PFSK-1 (cell line): ENCODE measurements at regions not wholly inside any gene's neighbourhood (a gene's known extent, or its start where the extent isn't known, plus 50 kb on each side); places are given as distances from the start of the nearest gene placed in this dataset.

Experiments
- FOXP2 ChIP-seq: optimal IDR thresholded peaks from 2 replicates; pipeline ENCODE3; 2011; ENCODE audit warnings: borderline replicate concordance, control low read depth, inconsistent platforms; ENCODE audit not compliant: insufficient read depth; ENCODE audit errors: extremely low read length, extremely low read depth
- POLR2AphosphoS5 ChIP-seq: IDR thresholded peaks from 2 replicates; pipeline ENCODE4 v1.6.1; 2012; ENCODE audit warnings: low read depth, mild to moderate bottlenecking, control low read depth, low read length, moderate library complexity
- SIN3A ChIP-seq: IDR thresholded peaks from 2 replicates; pipeline ENCODE4 v1.6.1; 2012; ENCODE audit warnings: mild to moderate bottlenecking, low read length, moderate library complexity, borderline replicate concordance; ENCODE audit not compliant: insufficient read depth
- TAF1 ChIP-seq: IDR thresholded peaks from 2 replicates; pipeline ENCODE4 v1.6.1; 2012; ENCODE audit warnings: low read length, control low read depth, borderline replicate concordance; ENCODE audit not compliant: insufficient read depth
- TF ChIP-seq, protein P1 (sequence below), 2 experiments: IDR thresholded peaks; 2 replicates each; pipeline versions ENCODE4 v1.6.1 to v1.8.0; 2011 to 2012; ENCODE audit warnings: low read depth in 2 of 2, low read length in 2 of 2, control low read depth in 1 of 2, inconsistent platforms in 1 of 2, mild to moderate bottlenecking in 1 of 2, moderate library complexity in 1 of 2; ENCODE audit not compliant: insufficient read depth in 1 of 2

DNA sequence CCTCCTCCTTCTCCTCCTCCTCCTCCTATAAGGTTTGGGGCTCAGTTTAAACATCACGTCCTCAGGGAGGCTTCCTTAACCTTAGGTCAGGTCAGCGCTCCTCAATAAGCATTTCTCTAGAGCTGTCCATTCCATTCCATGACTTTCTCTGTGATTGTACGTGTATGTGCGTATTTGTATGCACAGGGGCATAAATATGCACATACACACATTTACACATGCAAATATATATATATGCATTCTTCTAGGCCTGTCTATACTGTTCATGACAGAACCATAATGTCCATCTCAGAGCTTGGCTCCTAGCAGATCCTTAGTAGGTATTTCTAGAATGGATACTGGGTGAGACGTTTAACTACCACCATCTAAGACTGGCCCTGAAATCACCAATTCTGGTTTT is 258.6 kb downstream of the STIM2 start:
- TF ChIP-seq FOXP2 = no peak
- no peak for TF ChIP-seq SIN3A
- TF ChIP-seq, protein P1, sequence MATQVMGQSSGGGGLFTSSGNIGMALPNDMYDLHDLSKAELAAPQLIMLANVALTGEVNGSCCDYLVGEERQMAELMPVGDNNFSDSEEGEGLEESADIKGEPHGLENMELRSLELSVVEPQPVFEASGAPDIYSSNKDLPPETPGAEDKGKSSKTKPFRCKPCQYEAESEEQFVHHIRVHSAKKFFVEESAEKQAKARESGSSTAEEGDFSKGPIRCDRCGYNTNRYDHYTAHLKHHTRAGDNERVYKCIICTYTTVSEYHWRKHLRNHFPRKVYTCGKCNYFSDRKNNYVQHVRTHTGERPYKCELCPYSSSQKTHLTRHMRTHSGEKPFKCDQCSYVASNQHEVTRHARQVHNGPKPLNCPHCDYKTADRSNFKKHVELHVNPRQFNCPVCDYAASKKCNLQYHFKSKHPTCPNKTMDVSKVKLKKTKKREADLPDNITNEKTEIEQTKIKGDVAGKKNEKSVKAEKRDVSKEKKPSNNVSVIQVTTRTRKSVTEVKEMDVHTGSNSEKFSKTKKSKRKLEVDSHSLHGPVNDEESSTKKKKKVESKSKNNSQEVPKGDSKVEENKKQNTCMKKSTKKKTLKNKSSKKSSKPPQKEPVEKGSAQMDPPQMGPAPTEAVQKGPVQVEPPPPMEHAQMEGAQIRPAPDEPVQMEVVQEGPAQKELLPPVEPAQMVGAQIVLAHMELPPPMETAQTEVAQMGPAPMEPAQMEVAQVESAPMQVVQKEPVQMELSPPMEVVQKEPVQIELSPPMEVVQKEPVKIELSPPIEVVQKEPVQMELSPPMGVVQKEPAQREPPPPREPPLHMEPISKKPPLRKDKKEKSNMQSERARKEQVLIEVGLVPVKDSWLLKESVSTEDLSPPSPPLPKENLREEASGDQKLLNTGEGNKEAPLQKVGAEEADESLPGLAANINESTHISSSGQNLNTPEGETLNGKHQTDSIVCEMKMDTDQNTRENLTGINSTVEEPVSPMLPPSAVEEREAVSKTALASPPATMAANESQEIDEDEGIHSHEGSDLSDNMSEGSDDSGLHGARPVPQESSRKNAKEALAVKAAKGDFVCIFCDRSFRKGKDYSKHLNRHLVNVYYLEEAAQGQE (IDR thresholded peaks at IDR 0.05; ENCODE audit: insufficient read depth in 1 of 2, low read depth in 2 of 2, low read length in 2 of 2) = no peak

DNA sequence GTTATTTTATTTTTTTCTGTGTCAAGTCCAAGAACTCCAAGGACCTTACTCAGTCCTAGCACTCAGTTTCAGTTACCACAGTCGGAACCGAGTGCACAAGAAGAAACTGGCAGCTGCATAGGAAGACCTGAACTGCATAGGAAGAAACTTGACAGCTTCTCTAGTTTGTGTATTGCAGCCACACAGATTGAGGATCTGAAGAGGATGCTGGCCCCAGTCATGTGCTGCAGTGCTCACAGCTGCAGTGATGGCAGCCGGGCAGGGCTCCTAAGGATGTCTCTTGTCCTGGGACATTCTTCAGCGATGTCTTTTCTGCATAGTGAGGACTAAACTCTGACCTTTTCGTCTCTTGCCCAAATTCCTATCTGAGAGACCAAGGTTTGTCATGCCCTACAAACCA is 261.2 kb downstream of the STIM2 start:
- no peak for TF ChIP-seq SIN3A
- TF ChIP-seq POLR2AphosphoS5 = no peak

DNA sequence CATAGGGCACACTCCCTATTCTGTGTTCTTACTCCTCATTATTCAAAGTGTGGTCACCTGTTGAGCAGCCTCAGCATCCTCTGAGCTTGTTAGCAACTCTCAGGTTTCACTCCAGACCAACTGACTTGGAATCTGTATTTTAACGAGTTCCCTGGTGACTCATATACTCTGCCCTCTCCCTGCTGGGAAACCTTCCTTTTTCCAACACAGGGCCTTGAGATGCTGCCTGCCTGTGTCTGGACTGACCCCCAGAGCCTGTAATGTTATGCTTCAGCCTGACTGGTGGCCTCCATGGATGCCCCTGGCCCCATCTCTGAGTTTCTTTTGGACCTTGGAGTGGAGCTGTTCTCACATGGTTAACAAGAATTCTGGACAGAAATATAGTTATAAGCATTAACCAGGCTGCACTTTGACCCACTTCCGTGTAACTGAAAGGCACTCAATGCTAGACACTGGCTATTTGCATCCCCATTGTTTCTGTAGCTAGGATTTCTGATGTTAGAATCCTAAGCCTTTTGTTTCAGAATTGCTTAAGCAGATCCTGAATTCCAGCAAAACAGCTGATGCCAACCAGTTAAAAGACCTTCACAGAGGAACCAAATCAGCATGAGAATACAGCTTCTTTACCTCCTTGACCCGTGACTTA is 262.6 kb downstream of the STIM2 start:
- TF ChIP-seq, protein P1 (IDR thresholded peaks at IDR 0.05; ENCODE audit: insufficient read depth in 1 of 2, low read depth in 2 of 2, low read length in 2 of 2) = no peak
- TF ChIP-seq POLR2AphosphoS5 (no peak), TAF1 (no peak), FOXP2 (no peak), SIN3A (no peak)

DNA sequence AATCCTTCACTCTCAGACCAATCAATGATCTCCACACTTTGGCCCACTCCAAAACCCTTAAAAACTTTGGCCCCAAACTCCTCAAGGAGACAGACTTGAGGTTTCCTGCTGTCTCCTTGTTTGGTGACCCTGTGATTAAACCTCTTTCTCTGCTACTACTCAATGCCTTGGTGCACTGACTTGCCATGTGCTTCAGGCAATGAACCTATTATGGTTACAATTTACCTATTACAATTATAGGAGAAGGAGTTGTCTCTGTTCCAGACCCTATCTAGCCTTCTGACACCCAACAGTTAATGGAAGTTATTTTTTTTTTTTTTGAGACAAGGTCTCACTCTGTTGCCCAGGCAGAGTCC is 263.1 kb downstream of the STIM2 start:
- TF ChIP-seq FOXP2 (no peak), TAF1 (no peak), SIN3A (no peak), POLR2AphosphoS5 (no peak)
- TF ChIP-seq, protein P1 (IDR thresholded peaks at IDR 0.05; ENCODE audit: insufficient read depth in 1 of 2, low read depth in 2 of 2, low read length in 2 of 2) = no peak

DNA sequence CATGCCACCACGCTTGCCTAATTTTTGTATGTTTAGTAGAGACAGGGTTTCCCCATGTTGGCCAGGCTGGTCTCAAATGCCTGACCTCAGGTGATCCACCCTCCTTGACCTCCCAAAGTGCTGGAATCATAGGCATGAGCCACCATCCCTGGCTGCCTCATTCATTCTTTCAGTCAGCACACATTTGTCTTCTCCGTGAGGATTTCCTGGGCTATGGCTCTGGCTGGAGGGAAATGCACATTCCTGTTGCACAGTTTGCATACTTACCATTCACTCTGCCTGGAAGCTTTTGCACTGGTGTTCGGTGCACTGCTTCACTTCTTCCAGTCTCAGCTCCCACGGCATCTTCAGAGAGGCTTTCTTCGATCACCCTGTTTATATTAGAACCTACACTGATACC is 267.8 kb downstream of the STIM2 start:
- no peak for TF ChIP-seq FOXP2
- TF ChIP-seq, protein P1 (IDR thresholded peaks at IDR 0.05; ENCODE audit: insufficient read depth in 1 of 2, low read depth in 2 of 2, low read length in 2 of 2) = no peak
- TF ChIP-seq SIN3A = no peak
- no peak for TF ChIP-seq POLR2AphosphoS5
- TF ChIP-seq TAF1 = no peak
